Effector memory CD8-positive, alpha-beta T cell (primary cell): ENCODE measurements at regions not wholly inside any gene's neighbourhood (a gene's known extent, or its start where the extent isn't known, plus 50 kb on each side); places are given as distances from the start of the nearest gene placed in this dataset.
"Not testable (repeated sequence)": the region's sequence is repeated elsewhere in the genome, so short reads cannot be mapped to it uniquely, and the experiment has no call there.

Source experiments
- ATAC-seq: fragments of 150-1000 bp; cut with Tn5 transposase; replicated peaks from 2 replicates; pipeline ENCODE4 v1.10.0; 2021; ENCODE audit warnings: mild to moderate bottlenecking, moderate library complexity
- DNase-seq, 3 experiments: peaks; one replicate each; pipeline ENCODE4 v3.0.0; 2021
- H3K27ac Mint-ChIP-seq, 2 donors: one replicate each; pipeline ENCODE4 v1.8.0; 2022; ENCODE audit warnings: mild to moderate bottlenecking in 2 of 2, mixed read lengths in 2 of 2, moderate library complexity in 2 of 2
- H3K27me3 Mint-ChIP-seq, 2 donors: one replicate each; pipeline ENCODE4 v1.8.0; 2022; ENCODE audit warnings: mixed read lengths in 2 of 2
- H3K36me3 Mint-ChIP-seq: one replicate; pipeline ENCODE4 v1.8.0; 2022; ENCODE audit warnings: mild to moderate bottlenecking, moderate library complexity, mixed read lengths; ENCODE audit not compliant: insufficient read depth
- H3K4me1 Mint-ChIP-seq, 2 donors: one replicate each; pipeline ENCODE4 v1.8.0; 2022; ENCODE audit warnings: low read depth in 2 of 2, mixed read lengths in 2 of 2
- H3K4me3 Mint-ChIP-seq, 2 donors: one replicate each; pipeline ENCODE4 v1.8.0; 2022; ENCODE audit warnings: mild to moderate bottlenecking in 2 of 2, mixed read lengths in 2 of 2, moderate library complexity in 2 of 2
- H3K9me3 Mint-ChIP-seq, 2 donors: one replicate each; pipeline ENCODE4 v1.8.0; 2022; ENCODE audit warnings: mixed read lengths in 2 of 2

DNA sequence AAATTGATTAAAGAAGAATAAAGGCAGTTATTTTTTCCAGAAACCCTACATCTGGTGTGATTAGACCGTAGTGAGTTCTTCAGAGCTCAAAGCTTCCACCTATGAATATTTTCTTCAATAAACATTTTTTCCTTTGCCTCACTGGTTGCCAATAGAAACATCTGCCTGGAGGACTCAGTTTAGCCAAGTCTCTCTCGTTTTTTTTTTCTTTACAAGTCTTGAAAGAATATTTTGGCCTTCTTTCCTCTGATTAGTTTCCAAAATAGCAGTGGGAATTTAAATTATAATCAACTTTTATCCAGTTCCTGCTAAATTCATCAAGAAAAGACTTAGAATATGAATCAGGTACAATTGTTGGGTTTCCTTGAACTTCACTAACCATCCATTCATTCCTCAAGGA is 897.5 kb downstream of the TLE1 start:
- no peak for DNase-seq

DNA sequence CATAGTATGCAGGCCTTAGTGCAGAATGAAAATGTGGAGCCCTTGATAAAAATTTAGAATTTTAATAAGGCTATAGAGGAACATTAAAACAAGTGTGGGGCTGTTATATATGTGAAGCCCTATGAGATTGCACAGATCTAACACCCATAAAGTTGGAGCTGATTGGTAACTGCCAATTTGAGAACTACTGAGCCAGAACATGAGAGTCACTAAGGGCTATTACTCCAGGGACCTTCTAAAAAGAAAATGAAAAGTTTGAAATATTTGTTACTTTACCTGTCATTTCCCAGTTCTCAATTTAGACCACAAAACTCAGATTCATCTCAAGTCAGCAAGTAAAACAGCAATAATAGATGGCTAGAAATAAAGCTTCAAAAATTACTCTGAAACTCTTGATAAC is 898.6 kb downstream of the TLE1 start:
- Mint-ChIP-seq H3K27me3 (no peaks in the 10 kb centered on the region), H3K36me3 (no peaks in the 10 kb centered on the region), H3K9me3 (peaks cover 0 to 11% of the 10 kb centered on the region in 2 donors), H3K4me3 (no peak overlapping the region), H3K27ac (no peak overlapping the region), H3K4me1 (no peaks in the 10 kb centered on the region)
- no peak for ATAC-seq
- DNase-seq = no peak

More for the DNA sequence above, 897.5 kb downstream of the TLE1 start:
- no peaks in the 10 kb centered on the region for H3K36me3 Mint-ChIP-seq
- no peaks in the 10 kb centered on the region for H3K4me1 Mint-ChIP-seq
- peaks cover 5 to 11% of the 10 kb centered on the region in 2 donors for H3K9me3 Mint-ChIP-seq
- ATAC-seq = no peak
- H3K4me3 Mint-ChIP-seq = no peak overlapping the region
- no peak overlapping the region for H3K27ac Mint-ChIP-seq
- H3K27me3 Mint-ChIP-seq = no peaks in the 10 kb centered on the region

DNA sequence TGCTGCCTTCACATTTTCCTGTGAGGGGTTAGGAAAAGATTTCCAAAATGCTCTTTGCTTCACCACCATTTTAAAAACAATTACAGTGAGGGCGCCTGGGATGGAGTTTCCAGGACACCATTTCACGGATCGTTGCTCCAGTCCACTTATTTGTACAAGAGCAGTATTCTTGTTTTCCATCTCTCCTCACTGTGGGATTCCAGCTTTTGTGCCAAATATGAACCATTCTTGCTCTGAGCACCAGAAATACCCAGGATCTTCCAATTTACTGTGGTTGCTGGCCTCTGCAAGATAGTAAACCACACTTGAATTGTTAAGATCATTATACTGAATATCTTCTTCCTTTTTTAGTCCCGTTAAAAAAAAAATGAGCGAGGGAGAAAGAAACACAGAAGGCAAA is 899.5 kb downstream of the TLE1 start:
- no peak for DNase-seq
- Mint-ChIP-seq H3K36me3 (no peaks in the 10 kb centered on the region), H3K27me3 (no peaks in the 10 kb centered on the region), H3K4me3 (no peak overlapping the region), H3K27ac (no peak overlapping the region), H3K4me1 (no peaks in the 10 kb centered on the region), H3K9me3 (peaks cover 0 to 10% of the 10 kb centered on the region in 2 donors)
- ATAC-seq = no peak

DNA sequence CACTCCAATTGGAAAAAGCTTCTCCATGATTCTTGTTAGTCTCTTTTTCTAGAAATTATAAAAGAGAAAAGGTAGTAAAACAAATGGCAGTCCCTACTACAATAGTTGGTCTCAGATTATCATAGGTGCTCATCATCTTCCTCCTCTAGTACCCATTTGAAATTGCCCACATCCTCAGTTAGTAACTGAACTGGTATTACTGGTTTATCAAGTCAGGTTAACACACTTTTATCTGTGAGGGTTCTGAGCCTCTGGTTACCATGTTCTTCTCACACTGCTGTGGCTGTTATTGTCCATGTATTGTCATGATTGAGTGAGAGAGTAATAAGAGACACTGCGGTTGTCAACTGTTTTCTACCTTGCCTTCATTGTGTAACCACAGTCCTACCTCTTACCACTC is 901.7 kb downstream of the TLE1 start:
- no peaks in the 10 kb centered on the region for H3K27me3 Mint-ChIP-seq
- no peaks in the 10 kb centered on the region for H3K36me3 Mint-ChIP-seq
- no peak overlapping the region for H3K4me3 Mint-ChIP-seq
- H3K4me1 Mint-ChIP-seq = no peaks in the 10 kb centered on the region
- H3K27ac Mint-ChIP-seq = no peak overlapping the region
- DNase-seq (no peak), ATAC-seq (no peak)
- H3K9me3 Mint-ChIP-seq = peaks cover 0 to 9% of the 10 kb centered on the region in 2 donors

DNA sequence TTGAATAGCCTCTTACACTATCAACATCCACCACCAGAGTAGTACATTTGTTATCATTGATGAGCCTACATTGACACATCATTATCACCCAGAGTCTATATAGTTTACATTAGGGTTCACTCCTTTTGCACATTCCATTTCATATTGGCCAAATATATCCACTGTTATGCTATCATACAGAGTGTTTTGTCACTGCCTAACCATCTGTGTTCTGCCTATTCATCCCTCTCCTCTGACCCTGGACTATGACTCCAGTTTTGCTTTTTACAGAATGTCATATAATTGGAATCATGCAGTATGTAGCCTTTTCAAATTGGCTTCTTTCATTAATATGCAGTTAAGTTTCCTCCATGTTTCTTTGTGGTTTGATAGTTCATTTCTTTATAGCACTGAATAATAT is 904.7 kb downstream of the TLE1 start:
- no peak for ATAC-seq
- Mint-ChIP-seq H3K27ac (no peak overlapping the region), H3K27me3 (no peaks in the 10 kb centered on the region)

DNA sequence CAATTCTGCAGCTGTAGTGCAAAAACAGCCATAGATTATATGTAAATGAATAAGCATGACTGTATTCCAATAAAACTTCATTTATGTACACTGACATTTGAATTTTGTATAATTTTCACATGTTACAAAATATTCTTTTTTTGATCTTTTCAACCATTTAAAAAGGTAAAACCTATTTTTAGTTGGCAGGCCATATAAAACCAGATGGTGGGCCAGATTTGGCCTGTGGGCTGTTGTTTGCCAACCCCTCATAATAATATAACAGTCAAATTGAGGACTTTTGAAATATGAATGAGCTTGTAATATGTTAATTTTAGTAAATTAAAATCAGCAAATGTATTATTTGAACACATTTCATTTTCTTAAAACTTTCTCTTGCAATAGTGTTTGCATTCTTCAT is 913.4 kb downstream of the TLE1 start:
- Mint-ChIP-seq H3K9me3 (peaks cover 5 to 6% of the 10 kb centered on the region in 2 donors), H3K4me1 (no peaks in the 10 kb centered on the region), H3K36me3 (no peaks in the 10 kb centered on the region), H3K4me3 (no peak overlapping the region), H3K27ac (no peak overlapping the region), H3K27me3 (no peaks in the 10 kb centered on the region)
- no peak for ATAC-seq
- no peak for DNase-seq

More for the DNA sequence above, 904.7 kb downstream of the TLE1 start:
- no peak for DNase-seq
- H3K4me3 Mint-ChIP-seq = no peak overlapping the region
- H3K9me3 Mint-ChIP-seq = peaks cover 0 to 9% of the 10 kb centered on the region in 2 donors
- no peaks in the 10 kb centered on the region for H3K4me1 Mint-ChIP-seq
- H3K36me3 Mint-ChIP-seq = no peaks in the 10 kb centered on the region

DNA sequence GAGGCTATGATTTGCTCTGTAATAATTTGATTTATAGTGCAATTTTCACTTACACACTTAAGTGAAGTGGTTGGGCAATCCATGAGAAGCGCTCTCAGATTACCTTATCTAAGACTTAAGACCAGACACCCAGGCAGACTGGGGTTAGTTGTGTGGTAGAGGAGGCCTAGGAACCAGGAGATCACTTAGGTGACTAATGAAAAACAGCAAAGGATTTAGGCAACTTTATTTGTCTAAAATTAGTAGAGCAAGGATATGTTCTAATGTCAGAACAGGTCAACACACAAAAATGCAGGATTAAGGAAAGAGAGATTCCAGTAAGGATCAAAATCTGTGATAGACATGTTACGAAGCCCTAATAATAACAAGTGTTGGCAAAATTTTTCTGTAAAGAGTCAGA is 913.8 kb downstream of the TLE1 start:
- Mint-ChIP-seq H3K4me3 (no peak overlapping the region), H3K4me1 (no peaks in the 10 kb centered on the region), H3K27ac (no peak overlapping the region), H3K9me3 (peaks cover 5 to 6% of the 10 kb centered on the region in 2 donors), H3K27me3 (no peaks in the 10 kb centered on the region), H3K36me3 (no peaks in the 10 kb centered on the region)
- no peak for ATAC-seq
- DNase-seq = no peak

DNA sequence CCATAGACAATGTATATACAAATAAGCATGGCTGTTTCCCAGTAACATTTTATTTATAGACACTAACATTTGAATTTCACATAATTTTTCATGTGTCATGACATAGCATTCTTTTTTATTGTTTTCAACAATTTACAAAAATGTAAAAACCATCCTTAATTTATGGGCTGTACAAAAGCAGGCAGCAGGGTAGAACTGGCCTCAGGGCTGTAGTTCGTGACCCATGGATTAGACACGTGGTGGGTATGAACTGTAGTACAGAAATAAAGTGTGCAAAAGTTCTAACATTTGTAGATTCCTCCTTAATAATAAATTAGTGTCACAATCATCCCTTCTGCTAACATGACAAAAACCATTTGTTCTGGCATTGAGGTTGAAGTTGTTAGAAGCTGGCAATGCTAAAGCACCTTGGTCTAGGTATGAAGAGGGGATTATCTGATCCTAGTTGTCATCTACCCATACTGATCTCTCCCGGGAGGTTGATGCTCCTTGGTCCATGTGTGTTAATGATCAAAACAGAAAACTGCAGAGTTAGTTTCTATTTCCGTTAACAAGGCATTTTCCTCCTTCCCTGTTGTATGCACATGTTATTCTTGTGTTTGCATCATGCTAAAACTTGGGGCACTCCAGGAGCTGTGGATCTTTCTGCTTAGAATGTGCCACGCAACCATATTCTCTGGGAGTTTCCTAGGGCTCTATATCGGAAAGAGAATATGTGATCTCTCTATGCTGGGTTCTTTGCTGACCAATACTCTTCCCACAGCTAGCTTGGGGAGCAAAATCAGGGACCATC is 917.6 kb downstream of the TLE1 start:
- DNase-seq (no peak), ATAC-seq (no peak)
- no peak overlapping the region for H3K4me3 Mint-ChIP-seq
- H3K27me3 Mint-ChIP-seq = no peaks in the 10 kb centered on the region
- H3K4me1 Mint-ChIP-seq = no peaks in the 10 kb centered on the region
- peaks cover 0 to 7% of the 10 kb centered on the region in 2 donors for H3K9me3 Mint-ChIP-seq
- H3K36me3 Mint-ChIP-seq = no peaks in the 10 kb centered on the region
- no peak overlapping the region for H3K27ac Mint-ChIP-seq

DNA sequence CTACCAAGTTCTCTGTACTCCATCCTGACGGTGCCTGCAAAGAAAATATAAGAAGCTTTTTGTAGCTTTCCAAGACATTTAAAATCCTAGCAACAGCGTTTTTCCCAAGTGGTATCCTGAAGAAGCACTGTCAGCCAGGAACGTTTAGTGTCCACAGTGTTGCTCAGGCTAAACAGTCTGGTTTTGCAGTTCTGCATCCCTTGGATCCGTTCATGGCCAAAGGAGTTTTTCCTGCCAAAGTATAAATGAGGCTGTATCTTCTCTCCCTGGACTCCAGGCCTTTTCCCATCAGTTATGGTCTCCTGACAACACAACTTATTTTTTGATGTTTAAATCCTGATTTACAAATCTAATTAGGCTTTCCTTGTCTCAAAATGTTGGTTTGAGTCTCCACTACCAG is 925.8 kb downstream of the TLE1 start:
- no peak for DNase-seq

DNA sequence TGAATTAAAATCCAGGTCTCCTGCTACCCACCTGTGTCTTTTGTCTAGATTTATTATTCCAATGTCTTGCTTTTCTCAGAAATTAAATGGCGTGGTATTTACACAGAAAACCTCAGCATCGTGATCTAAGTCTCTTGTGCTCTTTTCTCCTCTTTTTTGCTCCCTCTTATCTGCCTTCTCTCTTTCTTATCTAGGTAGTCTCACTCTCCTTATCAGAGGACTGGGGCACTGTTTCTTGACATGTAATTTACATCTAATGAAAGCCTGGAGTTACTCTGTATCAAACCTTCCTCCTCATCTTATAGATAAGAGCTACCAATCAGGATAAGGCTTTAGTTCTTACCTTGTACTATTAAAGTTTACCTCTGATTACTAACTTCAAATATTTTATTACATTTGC is 933.8 kb downstream of the TLE1 start:
- Mint-ChIP-seq H3K4me3 (no peak overlapping the region), H3K27me3 (no peaks in the 10 kb centered on the region), H3K36me3 (no peaks in the 10 kb centered on the region), H3K27ac (no peak overlapping the region), H3K4me1 (no peaks in the 10 kb centered on the region), H3K9me3 (peaks cover 18 to 27% of the 10 kb centered on the region in 2 donors)
- no peak for DNase-seq
- no peak for ATAC-seq

More for the DNA sequence above, 925.8 kb downstream of the TLE1 start:
- H3K9me3 Mint-ChIP-seq = peaks cover 9 to 10% of the 10 kb centered on the region in 2 donors
- H3K27me3 Mint-ChIP-seq = no peaks in the 10 kb centered on the region
- H3K4me3 Mint-ChIP-seq = no peak overlapping the region
- H3K27ac Mint-ChIP-seq = no peak overlapping the region
- H3K4me1 Mint-ChIP-seq = no peaks in the 10 kb centered on the region
- no peak for ATAC-seq
- no peaks in the 10 kb centered on the region for H3K36me3 Mint-ChIP-seq

DNA sequence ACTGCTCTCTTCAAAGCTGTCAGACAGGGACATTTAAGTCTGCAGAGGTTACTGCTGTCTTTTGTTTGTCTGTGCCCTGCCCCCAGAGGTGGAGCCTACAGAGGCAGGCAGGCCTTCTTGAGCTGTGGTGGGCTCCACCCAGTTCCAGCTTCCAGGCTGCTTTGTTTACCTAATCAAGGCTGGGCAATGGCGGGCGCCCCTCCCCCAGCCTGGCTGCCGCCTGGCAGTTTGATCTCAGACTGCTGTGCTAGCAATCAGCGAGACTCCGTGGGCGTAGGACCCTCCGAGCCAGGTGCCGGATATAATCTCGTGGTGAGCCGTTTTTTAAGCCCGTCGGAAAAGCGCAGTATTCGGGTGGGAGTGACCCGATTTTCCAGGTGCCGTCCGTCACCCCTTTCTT is 942.3 kb downstream of the TLE1 start:
- DNase-seq, H3K4me3 Mint-ChIP-seq, ATAC-seq, H3K9me3 Mint-ChIP-seq, H3K36me3 Mint-ChIP-seq, H3K27ac Mint-ChIP-seq, H3K27me3 Mint-ChIP-seq, H3K4me1 Mint-ChIP-seq: not testable (repeated sequence)

DNA sequence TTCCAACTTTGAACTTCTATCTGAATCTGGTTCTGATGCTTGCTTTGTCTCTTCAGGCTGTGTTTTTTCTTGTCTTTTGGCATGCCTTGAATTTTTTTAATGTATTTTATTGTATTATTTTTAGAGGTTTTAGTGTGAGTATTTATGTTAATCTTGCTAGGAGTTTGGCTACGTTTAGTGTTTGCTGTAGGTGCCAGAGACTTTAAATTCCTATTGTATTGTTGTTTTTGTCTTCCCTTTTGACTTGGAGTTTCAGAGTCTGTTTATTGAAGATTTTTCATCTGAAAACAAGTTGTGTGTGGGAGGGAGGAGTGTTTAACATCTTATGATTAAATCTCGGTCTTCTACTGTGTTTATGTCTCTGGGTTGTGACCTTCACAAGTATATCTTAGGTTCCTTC is 956.8 kb downstream of the TLE1 start:
- ATAC-seq = no peak
- no peak for DNase-seq
- no peaks in the 10 kb centered on the region for H3K27me3 Mint-ChIP-seq
- no peaks in the 10 kb centered on the region for H3K36me3 Mint-ChIP-seq
- no peaks in the 10 kb centered on the region for H3K4me1 Mint-ChIP-seq
- H3K4me3 Mint-ChIP-seq = no peak overlapping the region
- H3K9me3 Mint-ChIP-seq = peaks cover 3 to 7% of the 10 kb centered on the region in 2 donors
- H3K27ac Mint-ChIP-seq = no peak overlapping the region

DNA sequence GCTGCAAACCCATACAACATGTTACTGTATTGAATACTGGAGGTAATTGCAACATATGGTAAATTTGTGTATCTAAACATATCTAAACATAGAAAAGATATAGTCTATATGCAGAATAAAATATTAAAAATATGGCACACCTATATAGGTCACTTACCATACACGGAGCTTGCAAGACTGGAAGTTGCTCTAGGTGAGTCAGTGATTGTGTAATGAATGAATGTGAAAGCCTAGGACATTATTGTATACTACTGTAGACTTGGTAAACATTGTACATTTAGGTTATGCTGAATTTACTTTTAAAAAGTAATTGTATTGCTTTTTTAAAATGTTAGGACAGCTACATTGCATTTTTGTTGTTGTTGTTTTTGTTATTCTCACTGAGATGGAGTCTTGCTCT is 968.8 kb downstream of the TLE1 start:
- DNase-seq (no peak), ATAC-seq (no peak)
- Mint-ChIP-seq H3K27ac (no peak overlapping the region), H3K36me3 (no peaks in the 10 kb centered on the region), H3K9me3 (peaks cover 20 to 21% of the 10 kb centered on the region in 2 donors), H3K4me3 (no peak overlapping the region), H3K4me1 (no peaks in the 10 kb centered on the region), H3K27me3 (no peaks in the 10 kb centered on the region)

DNA sequence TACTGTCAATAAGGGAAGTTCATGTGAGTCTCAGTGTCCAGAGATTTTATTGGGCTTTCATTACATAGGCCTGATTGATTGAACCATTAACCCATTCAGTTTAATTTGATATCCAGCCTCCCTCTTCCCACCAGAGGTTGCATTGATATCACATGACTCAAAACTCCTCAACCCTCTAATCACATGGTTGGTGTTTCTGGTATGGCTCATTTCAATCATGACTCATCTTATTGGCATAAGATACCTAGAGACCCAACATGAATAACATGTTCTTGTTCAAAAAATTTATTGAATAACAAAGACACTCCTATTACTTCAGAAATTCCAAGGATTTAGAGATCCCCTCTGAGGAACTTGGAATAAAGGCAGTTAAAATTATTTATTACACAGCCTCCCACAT is 982.2 kb downstream of the TLE1 start:
- ATAC-seq = no peak
- Mint-ChIP-seq H3K36me3 (no peaks in the 10 kb centered on the region), H3K27me3 (no peaks in the 10 kb centered on the region), H3K4me1 (no peaks in the 10 kb centered on the region), H3K27ac (no peak overlapping the region), H3K9me3 (peaks cover 16 to 33% of the 10 kb centered on the region in 2 donors), H3K4me3 (no peak overlapping the region)
- no peak for DNase-seq
